HS-27A (cell line): ENCODE measurements at regions not wholly inside any gene's neighbourhood (a gene's known extent, or its start where the extent isn't known, plus 50 kb on each side); places are given as distances from the start of the nearest gene placed in this dataset.

Experiments
- DNase-seq: peaks from one replicate; pipeline ENCODE4 v3.0.0-alpha.2; 2012; ENCODE audit warnings: low read depth, missing footprints

GRCh38 chr11:129590753-129591475, 215.3 kb downstream of the BARX2 start:
- no peak for DNase-seq

- DNase-seq = no peak
These were observed 215.9 kb downstream of the BARX2 start for GRCh38 chr11:129591527-129591926.

- no peak for DNase-seq
These were observed 216.5 kb downstream of the BARX2 start for GRCh38 chr11:129592191-129592590.

- no peak for DNase-seq
These were observed 217.4 kb downstream of the BARX2 start for GRCh38 chr11:129593098-129593497.

GRCh38 chr11:129595038-129595962, 219.7 kb downstream of the BARX2 start:
- no peak for DNase-seq

- no peak for DNase-seq
These were observed 219.3 kb upstream of the TMEM45B start for GRCh38 chr11:129596351-129596750.

- DNase-seq = no peak
These were observed 217.3 kb upstream of the TMEM45B start for GRCh38 chr11:129598378-129598777.

GRCh38 chr11:129605815-129606214, 209.8 kb upstream of the TMEM45B start:
- no peak for DNase-seq

- no peak for DNase-seq
These were observed 206.9 kb upstream of the TMEM45B start for GRCh38 chr11:129608711-129609110.

GRCh38 chr11:129610125-129610524, 205.5 kb upstream of the TMEM45B start:
- DNase-seq = no peak

GRCh38 chr11:129610545-129610944, 205.1 kb upstream of the TMEM45B start:
- DNase-seq = no peak

- DNase-seq = no peak
These were observed 203.8 kb upstream of the TMEM45B start for GRCh38 chr11:129611661-129612446.

GRCh38 chr11:129612447-129612961, 203.1 kb upstream of the TMEM45B start:
- no peak for DNase-seq

- DNase-seq = no peak
These were observed 202.6 kb upstream of the TMEM45B start for GRCh38 chr11:129613071-129613470.

- no peak for DNase-seq
These were observed 201.2 kb upstream of the TMEM45B start for GRCh38 chr11:129614256-129614944.

GRCh38 chr11:129618046-129618569, 197.5 kb upstream of the TMEM45B start:
- no peak for DNase-seq

GRCh38 chr11:129620237-129621104, 195.2 kb upstream of the TMEM45B start:
- no peak for DNase-seq

GRCh38 chr11:129625930-129626329, 189.7 kb upstream of the TMEM45B start:
- no peak for DNase-seq

GRCh38 chr11:129631201-129631600, 184.4 kb upstream of the TMEM45B start:
- no peak for DNase-seq

- no peak for DNase-seq
These were observed 178.7 kb upstream of the TMEM45B start for GRCh38 chr11:129636926-129637325.
